Inflammatory macrophage treated with lipopolysaccharide for 1 hour (primary cell): ENCODE measurements at regions not wholly inside any gene's neighbourhood (a gene's known extent, or its start where the extent isn't known, plus 50 kb on each side); places are given as distances from the start of the nearest gene placed in this dataset.

Experiments
- DNase-seq, 2 donors: peaks; one replicate each; pipeline ENCODE4 v3.0.0-alpha.2; 2020 to 2022

GRCh38 chr5:113922343-113922742 is 408.8 kb downstream of the YTHDC2 start:
- no peak for DNase-seq

GRCh38 chr5:113935453-113935852 is 422.0 kb downstream of the YTHDC2 start:
- no peak for DNase-seq

- DNase-seq, result no peak
These were observed 423.8 kb downstream of the YTHDC2 start for GRCh38 chr5:113937301-113937700.

GRCh38 chr5:113939988-113940387 is 421.9 kb upstream of the KCNN2 start:
- no peak for DNase-seq

- DNase-seq, result no peak
These were observed 411.7 kb upstream of the KCNN2 start for GRCh38 chr5:113950186-113950585.

DNA sequence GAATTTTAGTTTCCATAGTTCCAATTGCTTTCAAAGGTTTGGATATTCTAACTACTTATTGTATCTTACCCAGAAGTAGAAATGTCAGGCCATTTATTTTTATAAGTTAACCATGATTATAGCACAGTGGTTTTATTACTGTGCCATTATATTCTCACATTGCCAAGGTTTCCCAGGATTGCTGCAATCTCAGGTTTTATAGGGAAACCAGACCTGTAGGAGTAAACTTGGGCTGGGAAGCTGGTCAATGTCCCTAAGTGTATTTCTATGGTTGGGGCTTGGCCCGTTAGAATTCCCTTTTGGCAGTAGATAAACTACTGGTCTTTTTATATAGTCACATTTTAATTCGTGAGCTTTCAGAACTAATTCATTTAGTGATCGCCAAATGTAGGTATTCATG is 396.6 kb upstream of the KCNN2 start:
- no peak for DNase-seq

DNA sequence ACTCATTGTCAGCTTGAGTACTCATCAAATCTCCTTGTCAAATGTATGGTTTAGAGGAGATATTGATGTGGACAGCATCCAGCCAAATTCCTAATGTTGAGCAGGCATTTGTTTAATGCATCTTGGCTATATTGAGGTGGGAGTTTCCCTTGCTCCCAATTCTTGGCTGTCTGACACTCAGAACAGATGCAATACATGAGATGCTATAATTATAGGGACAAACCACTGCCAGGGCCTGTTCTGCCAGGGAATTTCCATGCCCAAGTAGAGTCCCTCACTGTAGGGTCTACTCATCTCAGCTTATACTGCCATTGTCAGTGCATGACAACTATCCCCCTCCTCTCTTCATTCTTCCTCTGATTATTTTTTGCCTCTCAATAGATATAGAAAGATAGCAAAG is 392.0 kb upstream of the KCNN2 start:
- DNase-seq, result no peak

GRCh38 chr5:113971454-113971853 is 390.4 kb upstream of the KCNN2 start:
- no peak for DNase-seq

- no peak for DNase-seq
These were observed 386.9 kb upstream of the KCNN2 start for GRCh38 chr5:113974976-113975375.

DNA sequence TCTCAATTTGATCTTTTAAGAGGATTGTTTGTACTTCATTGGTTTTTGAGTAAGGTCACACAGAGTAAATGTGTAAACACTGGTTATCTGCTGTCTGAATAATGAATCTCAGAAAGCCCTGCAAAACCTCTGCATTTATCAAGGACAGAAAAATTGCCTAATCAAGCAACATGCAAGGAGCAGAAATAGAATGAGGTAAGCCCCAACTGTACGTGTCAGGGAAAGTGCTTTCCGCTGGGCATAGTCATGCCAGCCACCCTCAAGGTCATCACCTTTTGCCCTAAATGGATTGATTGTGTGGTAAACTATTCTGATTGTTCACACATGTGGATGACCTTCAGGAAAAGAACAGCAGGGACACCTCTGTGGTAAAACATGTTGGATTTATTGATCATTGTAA is 376.9 kb upstream of the KCNN2 start:
- no peak for DNase-seq

- DNase-seq, result no peak
These were observed 376.4 kb upstream of the KCNN2 start for GRCh38 chr5:113985505-113985904.

GRCh38 chr5:113989278-113989912 is 372.5 kb upstream of the KCNN2 start:
- DNase-seq, result no peak

DNA sequence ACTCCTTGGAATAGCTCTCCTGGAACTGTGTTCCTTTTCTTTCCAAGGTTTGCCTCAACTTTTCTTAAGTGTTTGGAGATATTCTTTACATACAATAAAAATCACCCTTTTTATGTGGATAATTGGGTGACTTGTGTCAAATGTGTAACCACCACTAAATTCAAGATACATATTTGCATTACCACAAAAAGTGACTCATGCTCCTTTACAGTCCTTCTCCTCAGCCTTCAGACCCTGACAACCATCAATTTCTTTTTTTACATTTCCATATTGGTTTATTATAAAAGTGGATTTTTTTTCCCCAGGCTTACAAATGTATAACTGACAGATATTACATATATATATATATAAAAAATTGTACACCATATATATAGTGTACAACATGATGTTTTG is 372.0 kb upstream of the KCNN2 start:
- no peak for DNase-seq

DNA sequence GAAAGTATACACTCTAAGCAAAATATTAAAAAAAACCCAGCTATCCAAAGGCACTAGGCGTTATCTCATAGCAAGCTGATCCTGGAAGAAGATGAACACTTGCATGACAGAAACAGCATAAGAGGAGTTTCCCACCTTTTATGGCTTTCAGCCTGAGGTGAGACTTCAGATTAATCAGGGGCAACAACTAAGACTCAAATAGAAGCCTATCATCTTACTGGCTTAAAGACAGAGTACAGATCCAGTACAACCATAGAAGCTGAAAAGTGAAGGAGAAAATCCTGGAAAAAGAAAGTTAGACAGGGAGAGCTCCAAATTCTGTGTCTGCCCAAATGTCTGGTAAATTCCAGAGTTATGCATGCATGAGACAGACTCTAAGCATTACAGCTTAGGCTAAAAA is 360.8 kb upstream of the KCNN2 start:
- no peak for DNase-seq

- DNase-seq, result no peak
These were observed 355.3 kb upstream of the KCNN2 start for GRCh38 chr5:114006582-114006981.

GRCh38 chr5:114007678-114008077 is 354.2 kb upstream of the KCNN2 start:
- DNase-seq, result no peak

DNA sequence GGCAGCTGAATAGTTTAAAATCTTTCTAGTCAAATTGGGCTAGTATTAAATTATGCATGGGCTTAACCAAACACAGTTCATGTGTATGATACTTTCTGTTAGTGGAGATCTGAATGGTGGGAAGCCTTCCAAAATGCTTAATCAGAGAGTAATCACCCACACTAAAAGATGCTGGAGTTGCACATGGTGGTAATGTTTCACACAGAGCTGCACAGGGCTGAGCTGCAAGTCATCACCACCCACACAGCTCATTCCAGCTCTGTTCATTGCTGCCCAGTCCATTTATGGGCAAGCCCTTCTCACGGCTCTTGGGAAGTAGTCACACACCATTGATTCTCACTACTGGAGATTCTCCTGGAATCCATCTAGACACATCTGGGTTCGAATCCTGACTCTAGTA is 351.5 kb upstream of the KCNN2 start:
- DNase-seq, result no peak

- DNase-seq, result no peak
These were observed 343.7 kb upstream of the KCNN2 start for GRCh38 chr5:114018186-114018585.

GRCh38 chr5:114038756-114039155 is 323.1 kb upstream of the KCNN2 start:
- DNase-seq, result no peak

DNA sequence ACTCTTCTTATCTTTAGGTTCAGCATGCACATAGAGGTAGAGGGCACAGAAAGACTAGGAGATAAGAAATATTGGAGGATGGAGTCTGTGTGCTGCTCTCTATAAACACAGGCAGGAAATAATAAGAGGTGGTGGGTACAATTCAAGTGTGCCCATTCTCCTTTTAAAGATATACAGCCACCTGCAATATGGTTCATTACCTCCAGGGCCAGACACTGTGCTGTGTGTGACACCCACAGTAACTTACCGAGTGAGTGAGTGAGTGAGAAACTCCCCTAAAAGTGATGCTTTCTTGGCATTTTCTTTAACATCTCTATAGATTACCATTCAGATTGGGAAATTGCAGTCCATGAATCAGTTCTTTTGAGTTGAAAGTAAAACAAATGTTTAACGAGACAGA is 311.8 kb upstream of the KCNN2 start:
- DNase-seq, result no peak

- DNase-seq, result no peak
These were observed 308.5 kb upstream of the KCNN2 start for GRCh38 chr5:114053372-114053771.

GRCh38 chr5:114054594-114054993 is 307.3 kb upstream of the KCNN2 start:
- no peak for DNase-seq

GRCh38 chr5:114055318-114056184 is 306.3 kb upstream of the KCNN2 start:
- DNase-seq, result no peak

GRCh38 chr5:114056185-114056538 is 305.7 kb upstream of the KCNN2 start:
- no peak for DNase-seq

DNA sequence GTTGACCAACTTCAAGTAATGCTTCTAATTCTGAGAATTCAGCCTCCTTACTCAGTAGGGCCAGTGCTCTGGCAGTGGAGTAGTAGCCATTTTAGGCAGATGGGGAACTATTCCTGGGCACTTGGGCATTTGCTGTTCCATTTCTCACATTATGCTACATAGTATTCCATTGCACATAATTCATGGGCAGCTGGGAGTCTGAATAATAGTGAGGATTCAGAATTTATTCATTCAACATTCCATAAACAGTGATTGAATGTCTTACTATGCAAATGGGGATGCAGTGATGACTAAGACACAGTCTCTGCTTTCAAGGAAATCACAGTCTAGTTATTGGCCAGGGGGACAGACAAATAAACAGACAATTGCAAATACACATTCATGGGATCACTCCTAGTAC is 301.0 kb upstream of the KCNN2 start:
- no peak for DNase-seq
